ENCODE measurements at regions not wholly inside any gene's neighbourhood (a gene's known extent, or its start where the extent isn't known, plus 50 kb on each side); places are given as distances from the start of the nearest gene placed in this dataset.

DNA sequence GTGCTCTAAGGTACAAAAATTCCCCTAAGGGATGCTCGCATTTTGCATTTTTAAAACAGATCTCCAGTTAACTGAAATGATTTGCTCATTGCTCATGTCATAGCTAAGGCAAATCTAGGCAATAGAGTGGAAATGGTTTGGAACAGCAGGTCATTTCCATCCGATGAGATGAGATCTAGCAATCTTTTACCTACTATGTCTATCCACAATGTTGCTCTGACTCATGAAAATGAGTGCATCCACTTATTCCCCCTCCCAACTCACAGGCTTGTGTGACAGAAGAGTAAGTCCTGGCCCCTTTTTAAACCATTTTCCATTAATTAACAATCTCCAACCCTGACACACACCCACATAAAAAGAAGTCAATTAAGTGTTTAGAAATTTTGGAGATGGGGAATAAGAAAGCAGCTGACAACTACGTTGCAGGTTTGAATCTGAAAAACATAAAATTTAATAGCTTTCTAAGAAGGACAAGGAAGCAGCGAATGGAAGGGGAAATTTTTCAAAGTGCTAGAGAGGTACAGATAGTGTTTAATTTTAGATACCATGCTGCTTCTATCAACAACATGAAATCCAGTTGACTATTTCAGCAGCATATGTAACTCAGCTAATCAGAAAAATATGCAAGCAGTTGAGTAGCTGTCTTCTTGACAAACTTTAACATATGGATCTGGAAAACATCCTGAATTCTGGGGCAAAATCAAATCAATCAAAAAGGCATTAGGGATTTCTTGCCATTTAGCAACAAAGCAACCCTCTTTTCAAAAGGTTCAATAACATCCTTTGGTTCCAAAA is 112.0 kb downstream of the TMCO5A start:
- FAIRE-seq = no peak

DNA sequence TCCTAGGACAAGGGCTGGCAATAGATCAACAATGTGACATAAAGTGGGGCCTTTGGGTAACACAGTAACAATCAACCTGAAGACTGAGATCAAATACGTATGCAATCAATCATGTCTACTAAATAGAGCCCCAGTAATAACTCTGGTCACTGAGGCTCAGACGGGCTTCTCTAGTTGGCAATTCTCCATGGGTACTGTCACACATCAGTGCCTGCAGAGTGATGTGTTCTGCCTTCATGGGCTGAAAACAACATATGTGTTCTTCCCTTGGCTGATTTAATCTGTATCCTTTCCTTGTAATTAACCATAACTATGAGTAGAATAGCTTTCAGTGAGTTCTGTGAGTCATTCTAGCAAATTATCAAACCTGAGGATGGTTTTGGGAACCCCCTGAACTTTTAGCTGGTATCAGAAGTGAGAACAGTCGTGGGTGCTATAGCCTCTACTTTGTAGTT is 113.6 kb downstream of the TMCO5A start:
- no peak for FAIRE-seq

DNA sequence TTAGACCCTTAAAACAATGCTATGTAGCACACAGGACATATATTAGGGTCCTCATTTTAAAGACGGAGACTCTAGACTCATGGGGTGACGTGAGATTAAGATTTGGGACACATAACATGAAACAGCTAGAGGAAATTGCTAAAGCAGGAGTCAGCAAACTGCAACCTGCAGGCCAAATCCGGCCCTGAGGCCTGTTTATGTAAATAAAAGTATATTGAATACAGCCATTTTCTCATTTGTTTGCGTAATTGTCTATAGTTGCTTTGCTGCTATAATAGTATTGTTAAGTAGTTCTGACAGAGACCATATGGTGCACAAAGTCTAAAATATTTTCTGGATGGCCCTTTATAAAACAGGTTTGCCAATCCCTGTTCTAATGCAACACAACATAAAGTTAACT is 115.5 kb downstream of the TMCO5A start:
- FAIRE-seq = no peak

DNA sequence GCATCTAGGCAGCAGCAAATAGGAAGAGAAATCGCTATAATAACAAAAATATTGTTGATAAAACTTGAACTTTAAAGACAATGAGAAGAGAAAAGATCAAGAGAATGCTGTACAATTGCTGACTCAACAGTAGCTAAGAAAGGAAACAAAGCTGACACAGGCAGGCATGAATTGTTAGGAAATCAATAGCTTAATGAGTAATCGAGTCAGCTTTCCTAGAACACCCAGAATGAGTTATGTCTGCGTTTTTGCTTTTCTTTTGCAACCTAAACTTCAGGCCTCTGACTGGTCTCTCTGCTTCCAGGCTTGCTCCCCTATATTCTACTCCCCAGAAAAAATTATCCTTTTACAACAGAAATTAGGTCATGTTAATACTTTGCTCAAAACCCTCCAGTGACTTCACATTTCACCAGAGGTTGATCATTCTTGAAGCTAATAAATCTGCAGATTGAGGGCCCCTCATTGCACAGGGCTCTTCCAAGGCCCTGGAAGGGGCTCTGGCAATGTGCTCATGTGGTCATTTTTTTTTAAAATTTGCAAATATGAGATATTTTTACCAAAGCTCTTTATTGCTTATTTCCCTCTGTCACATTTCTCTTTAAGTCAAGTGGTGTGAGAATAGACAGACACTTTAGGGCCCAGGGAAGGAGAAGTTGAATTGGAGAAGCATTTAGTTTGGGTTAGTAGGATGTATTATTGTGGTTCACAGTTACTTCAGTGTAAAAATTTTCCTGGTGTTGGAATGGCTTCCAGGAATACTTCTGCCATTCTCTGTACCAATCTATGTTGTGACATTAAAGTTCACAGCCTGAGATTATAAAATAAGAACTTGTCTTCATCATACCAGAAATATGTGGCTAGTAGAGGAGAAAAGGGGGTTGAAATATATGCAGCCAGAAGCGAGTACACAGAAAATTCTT is 116.3 kb downstream of the TMCO5A start:
- FAIRE-seq = peak; percentile 89

DNA sequence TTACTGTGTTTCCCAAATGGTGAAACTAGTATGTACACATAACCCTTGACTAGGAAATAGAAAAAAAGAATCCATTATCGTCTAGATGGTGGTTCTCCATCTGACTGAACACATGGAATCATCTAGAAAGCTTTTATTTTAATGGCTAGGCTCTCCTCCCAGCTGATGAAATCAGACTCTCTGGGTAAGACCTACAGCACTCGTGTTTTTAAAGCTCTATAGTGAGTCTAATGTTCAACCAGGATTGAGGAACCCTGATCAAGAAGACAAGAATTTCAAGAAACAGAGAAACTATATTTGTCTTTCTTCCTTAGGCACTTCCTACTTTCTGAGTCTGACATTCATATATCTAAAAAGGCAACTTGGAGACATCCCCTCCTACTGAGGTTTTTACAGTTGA is 118.8 kb downstream of the TMCO5A start:
- no peak for FAIRE-seq

DNA sequence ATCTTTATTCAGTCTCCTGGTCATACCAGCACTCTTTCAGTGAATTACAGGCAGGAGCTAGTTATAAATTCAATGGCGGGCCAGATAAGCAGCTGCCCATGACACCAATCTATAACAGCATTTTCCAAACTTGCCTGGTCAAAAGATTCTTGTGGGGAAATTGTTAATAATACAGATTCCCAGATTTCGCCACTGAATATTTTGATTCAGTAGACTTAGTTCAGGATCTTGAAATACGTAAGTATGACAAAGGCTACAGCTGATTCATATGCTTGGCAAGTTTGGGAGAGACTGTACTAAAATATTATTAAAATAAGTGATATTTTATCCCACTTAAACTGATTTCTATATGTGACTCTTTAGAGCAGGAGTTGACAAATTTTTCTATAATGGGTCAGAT is 119.3 kb downstream of the TMCO5A start:
- no peak for FAIRE-seq

DNA sequence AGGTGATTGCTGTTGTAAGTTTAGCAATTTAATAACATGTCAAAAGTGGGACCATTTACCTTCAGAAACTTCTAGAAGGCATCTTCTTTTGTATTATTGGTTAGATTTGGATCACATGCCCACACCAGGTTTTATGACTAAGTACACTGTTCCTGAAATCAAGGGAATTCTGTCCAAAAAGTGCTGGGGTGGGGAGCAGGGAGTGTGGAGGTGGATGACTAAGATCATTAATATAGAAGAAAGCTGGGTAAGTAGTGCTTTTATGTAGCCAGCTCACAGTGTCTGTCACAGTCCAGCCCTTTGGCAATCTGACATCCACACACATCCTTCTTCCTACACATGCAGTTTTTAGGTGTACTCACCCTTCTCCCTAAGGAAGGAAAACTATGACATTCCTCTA is 120.0 kb downstream of the TMCO5A start:
- no peak for FAIRE-seq

DNA sequence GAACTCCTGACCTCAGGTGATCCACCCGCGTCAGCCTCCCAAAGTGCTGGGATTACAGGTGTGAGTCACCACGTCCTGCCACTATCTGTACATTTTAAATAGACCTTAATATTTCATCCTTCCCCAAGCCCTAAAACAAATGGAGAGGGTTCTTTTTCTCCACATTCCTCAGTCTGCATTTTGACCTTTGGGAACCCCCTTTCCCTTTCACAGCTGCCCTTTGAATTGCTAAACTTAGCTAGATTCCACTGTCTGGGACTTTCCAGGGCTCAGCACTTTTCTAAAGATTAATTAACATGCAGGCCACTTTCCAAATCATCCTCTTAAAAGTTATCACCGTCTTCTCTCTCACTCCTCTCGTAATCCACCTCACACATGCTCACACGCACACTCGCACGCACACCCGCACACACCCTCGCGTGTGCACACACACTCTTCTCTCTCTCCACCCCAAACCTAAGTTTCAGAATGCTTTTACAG is 124.2 kb downstream of the TMCO5A start:
- no peak for FAIRE-seq

DNA sequence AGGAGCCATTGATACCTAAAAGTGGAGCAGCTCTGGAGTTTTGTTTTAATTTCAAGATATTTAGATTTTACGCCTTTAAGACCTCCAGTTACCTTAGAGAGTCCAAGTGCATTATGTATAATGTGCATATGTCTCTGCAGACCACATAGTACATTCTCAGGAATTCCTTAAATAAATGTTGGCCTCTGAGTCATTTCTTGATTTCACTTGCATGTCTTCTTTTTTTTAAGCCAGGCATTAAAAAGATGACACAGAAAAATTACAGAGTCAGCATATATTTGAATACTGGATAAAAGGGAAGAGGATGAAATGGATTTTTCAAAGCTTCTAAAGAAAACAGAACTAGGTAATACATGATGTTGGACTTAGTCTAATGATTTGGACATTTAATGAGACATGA is 125.2 kb downstream of the TMCO5A start:
- no peak for FAIRE-seq

DNA sequence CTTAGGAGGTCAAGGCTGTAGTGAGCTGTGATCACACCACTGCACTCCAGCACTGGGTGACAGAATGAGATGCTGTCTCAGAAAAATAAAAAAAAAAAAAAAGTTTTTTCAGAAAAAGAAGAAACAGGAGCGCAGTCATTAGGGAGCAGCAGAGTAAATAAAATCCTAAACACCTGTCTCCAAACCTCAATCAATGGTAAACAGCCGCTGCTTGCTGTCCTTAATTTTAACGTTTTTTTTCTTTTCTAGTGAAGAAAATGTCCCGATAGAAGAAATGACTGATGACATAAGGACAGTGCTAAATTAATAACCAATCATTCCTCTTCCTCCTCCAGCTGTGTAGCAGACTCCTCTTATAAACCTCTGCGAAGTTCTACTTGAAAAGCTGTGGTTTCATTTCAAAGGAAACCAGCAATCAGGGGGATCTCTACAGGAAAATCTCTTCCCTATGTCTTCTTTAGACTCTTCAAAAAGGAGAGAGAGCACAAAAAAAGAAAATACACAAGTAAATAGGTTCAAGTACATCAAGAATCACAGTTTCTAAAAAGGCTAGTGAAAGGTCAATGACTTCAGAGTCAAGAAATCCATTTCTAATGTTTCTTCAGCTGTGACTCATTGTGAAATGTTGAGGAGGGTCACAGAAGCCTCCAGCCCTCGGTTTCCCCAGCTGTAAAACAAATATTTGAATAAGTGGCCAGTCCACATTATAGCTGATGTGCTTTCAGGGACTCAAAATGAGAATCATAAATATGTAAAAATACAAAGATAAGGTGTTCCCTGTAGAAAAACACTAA is 127.6 kb downstream of the TMCO5A start:
- no peak for FAIRE-seq

DNA sequence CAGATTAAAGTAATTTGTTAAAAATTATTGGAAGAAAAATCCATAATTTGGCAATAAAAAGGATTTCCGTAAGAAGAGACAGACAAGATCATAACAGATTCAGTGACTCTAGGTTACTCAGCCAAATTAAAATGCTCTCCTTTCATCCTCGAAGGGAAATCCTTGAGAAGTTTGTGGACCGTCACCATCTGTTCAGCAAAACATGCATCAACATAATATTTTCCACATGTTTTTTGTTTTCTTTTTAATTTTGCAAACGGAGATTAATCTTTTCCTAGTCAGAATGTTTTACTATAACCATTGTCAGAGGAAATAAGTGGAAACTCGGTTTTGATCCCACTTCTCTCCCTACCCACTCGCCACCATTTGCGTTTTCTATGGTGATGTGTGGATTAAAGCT is 128.3 kb downstream of the TMCO5A start:
- FAIRE-seq = no peak

DNA sequence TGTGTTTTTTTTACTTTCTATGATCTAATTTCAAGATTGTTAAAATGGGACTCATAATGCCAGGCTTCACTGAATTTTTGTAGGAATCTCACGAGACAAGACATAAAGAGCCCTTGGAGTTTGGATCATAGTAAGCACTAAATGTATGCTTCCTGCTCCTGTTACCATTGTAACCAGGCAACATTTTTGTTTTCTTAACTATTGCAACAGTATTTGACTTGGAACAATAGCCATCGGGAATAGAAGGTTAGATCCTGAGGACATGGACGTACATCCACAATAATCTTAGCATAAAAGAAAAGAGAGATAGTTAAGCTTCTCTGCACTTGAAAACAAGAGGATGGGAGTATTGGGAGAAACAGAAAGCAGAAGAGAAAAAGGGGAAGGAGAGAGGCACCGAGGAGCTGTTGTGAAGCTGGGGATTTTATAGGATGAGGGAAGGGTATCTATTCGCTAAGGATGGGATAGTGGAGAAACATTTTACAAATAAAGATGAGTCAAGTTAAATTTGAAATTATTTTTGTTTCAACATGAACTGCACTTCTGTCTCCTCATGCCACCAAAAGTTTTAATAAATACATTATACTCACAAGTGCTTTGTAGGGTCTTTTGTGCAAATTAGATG is 131.4 kb downstream of the TMCO5A start:
- FAIRE-seq = no peak

DNA sequence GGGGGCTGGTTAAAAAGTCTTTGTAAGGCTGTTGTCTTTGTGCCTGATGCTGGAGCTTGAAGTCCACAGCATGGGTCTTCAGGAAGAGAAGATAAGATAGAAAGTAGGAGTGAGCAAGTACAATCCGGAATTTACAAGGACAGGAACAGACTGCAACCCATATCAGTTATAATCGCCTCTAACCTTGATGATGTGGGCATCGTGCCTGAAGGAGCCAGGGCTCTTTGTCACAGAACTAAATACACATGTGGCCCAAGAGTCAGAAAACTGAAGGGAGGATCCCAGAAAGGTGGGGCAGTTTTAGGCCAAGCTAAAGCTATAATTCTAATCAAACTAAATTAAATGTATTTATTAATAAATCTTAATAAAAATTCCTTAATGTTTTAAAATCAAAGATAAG is 132.2 kb downstream of the TMCO5A start:
- FAIRE-seq = no peak

DNA sequence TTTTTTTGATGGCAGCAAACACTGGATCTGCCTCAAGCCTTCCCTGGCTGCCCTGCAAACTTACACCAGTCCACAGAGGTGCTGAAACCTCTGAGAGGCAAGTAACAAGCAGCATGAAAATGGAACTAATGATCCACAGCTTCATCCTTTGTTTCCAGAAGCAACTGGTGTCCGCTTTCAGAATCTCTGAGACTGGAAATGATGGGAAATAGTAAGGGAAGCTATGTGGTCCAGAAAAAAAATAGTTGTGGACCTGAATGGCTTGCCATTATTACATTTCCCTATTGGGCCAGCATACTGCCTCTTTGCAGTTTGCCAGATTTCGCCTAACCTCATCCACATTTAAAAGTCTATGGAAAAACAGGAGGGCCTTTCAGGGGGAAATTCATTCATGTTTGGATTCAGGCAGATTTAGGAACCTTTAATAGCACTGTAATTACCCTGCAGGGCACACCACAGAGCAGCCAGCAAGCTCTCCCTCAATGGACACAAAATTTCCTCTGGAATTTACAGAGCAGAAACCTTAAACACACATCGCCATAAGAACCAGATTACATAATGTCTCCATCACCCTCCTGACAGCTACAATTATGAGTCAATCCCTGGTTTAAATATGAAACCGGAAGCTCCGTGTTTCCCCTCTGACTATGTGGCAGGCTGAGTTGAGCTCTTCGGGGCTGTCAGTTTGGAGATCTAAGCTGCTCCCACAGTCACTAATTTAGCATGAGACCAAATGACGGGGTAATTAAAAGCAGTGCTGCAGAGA is 134.4 kb downstream of the TMCO5A start:
- no peak for FAIRE-seq

DNA sequence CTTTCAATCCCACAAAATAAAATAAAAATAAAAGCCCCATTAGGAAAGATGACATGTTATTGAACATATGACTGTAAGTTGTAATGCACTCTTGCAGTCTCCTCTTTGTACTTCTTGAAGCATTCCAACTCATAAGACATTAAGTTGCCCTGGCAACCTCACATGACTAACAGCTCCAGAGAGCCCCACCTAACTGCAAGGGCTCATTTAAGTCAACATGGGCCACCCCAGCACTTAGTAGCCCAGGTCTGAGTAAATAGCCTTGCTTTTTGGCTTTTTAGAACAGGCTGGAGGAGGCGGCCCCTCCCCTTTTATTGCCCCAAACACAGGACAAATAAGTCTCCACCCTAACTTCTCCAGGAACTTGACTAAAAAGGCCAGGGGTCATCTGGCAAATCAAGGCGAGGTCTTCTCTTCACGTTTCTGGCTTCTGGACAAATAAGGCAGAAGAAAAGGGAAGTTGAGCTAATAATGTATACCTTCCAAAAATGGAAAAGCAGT is 135.1 kb downstream of the TMCO5A start:
- no peak for FAIRE-seq

DNA sequence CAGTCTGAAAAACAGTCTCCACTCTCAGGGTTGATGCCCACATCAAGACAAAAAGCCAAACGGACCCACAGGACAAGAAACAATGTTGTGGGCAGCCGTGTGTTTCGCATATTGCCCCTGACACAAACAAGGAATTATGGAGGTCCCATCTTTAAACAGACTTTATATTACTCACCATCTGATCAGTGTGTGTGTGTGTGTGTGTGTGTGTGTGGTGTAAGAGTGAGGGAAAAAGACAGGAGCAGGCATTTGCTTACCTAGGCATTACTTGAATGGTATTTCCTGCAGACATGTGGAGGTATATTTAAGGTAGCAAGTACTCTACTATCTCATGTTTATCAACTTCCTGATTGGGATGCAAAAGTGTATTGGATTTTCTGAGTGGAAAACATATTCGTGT is 136.3 kb downstream of the TMCO5A start:
- no peak for FAIRE-seq

DNA sequence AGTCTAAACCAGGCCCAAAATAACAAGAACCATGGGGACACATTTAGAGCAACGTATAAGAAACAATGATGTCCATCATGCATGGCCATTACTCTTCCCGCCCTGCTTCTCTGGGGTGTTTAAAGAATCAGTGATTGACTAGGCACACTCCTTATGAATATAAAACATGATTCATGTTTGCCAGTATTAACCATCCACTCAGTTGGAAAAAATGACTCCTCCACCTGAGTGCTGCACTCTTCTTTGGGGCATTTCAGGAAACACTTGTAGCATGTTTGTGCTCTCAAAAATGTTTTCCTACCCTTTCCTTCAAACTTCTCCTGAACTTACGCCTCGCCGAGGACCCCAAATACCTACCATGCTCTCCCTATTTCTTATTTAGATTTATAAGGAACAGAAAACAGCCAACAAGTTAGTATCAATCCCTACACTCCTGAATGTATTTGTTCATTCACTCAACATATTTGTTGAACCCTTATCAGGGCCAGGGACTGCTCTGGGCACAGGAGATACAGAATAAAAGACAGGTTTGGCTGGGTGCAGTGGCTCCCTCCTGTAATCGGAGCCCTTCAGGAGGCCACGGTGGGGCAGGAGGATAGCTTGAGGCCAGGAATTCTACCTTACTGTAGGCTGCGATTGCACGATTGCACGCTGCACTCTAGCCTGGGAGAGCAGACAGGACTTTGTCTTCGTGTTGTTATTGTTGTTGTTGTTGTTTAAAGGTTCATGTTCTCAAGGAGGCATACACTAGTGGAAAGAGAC is 137.0 kb downstream of the TMCO5A start:
- no peak for FAIRE-seq

DNA sequence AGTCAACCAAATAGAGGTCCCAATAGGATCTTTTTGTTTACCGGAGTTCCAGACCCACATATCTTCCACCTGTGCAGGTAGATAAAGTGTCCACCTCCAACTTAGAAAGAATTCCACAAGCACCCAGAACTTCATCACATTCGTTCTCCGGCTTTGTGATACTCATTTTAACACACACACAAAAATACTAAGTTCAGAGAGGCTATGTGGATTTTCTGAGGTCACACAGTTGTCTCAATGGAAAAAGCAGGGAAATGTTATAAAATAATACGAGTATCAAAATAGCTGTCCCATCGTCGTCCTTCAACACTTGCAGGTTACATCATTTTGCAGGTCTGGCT is 137.5 kb downstream of the TMCO5A start:
- FAIRE-seq = no peak

DNA sequence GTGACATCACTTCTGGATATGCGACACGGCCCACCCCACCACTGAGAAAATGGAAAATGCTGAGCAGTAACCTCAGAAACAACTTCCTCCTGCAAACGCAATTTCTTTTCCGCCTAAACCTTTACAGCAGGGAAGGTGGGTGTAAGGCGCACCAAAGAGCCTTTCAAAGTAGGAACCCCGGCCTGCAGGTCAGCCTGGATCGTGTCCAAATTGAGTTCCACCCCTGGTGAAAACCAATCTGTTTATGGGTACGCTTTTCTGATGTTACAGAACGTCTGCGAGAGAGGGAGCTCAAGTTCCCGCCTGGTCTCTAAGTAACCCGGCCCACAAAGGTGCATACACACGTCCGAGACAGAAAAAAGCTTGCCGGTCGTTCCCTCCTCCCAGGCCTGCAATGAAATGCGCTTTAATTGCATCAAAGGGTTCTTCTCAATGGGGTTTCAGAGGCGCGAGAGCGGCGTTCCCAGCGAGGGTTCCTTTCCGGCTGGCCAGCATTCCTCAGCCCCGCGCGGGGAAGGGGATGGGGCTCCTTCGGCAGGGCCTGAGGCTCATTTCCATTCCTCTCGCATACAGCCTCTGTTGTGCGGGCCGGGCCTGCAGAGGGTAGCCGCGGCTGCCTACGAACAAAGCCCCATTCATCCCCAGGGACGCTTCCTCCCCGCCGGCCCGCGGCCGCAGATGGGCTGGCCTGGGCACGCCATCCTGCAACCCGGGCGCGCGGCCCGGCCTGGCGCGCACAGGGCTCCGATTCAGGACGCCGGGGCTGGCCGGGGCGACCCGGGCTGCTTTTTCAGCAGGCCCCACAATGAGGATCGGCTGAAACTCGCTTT is 138.1 kb downstream of the TMCO5A start:
- no peak for FAIRE-seq

All from islet of Langerhans (tissue), 1 donor.